ENCODE measurements at regions not wholly inside any gene's neighbourhood (a gene's known extent, or its start where the extent isn't known, plus 50 kb on each side); places are given as distances from the start of the nearest gene placed in this dataset.

- Histone ChIP-seq H3K4me3 (replicated peaks; ENCODE audit: low read depth, low read length) (no peak overlapping the region), H3K36me3 (ENCODE audit: control insufficient read depth, insufficient read depth, low read length) (no peaks in the 10 kb centered on the region), H3K27me3 (replicated peaks; ENCODE audit: control insufficient read depth, insufficient read depth, low read length) (no peaks in the 10 kb centered on the region)
- TF ChIP-seq, protein P1, sequence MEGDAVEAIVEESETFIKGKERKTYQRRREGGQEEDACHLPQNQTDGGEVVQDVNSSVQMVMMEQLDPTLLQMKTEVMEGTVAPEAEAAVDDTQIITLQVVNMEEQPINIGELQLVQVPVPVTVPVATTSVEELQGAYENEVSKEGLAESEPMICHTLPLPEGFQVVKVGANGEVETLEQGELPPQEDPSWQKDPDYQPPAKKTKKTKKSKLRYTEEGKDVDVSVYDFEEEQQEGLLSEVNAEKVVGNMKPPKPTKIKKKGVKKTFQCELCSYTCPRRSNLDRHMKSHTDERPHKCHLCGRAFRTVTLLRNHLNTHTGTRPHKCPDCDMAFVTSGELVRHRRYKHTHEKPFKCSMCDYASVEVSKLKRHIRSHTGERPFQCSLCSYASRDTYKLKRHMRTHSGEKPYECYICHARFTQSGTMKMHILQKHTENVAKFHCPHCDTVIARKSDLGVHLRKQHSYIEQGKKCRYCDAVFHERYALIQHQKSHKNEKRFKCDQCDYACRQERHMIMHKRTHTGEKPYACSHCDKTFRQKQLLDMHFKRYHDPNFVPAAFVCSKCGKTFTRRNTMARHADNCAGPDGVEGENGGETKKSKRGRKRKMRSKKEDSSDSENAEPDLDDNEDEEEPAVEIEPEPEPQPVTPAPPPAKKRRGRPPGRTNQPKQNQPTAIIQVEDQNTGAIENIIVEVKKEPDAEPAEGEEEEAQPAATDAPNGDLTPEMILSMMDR (IDR thresholded peaks at IDR 0.05; ENCODE audit: insufficient read depth, low read length, poor library complexity, severe bottlenecking) = no peak
- no peak for DNase-seq (ENCODE audit: extremely low read depth, insufficient read length)
These were observed 181.9 kb downstream of the C1orf94 start for GRCh38 chr1:34358636-34359035.

DNA sequence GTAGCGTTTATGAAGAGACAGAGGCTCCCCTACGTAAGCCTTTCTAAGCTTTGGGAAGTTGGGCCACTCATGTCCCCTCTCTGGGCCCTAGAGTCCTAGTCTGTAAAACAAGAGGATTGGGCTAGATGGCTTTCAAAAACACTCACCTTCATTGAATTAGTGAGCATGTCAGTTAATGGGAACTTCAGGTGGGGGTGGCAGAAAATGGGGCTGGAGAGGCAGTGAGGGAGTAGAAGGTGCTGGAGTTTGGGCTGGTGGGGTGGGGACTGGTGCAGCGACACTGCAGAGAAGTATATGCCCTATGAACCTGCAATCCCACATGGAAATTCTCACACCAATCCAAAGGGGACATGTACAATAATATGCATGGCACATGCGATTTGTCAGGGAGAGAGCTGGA is 182.7 kb downstream of the C1orf94 start:
- no peak overlapping the region for H3K4me3 ChIP-seq (replicated peaks; ENCODE audit: low read depth, low read length)

GRCh38 chr1:34360574-34360973 is 183.9 kb downstream of the C1orf94 start:
- TF ChIP-seq, protein P1 (IDR thresholded peaks at IDR 0.05; ENCODE audit: insufficient read depth, low read length, poor library complexity, severe bottlenecking) = no peak
- no peaks in the 10 kb centered on the region for H3K36me3 ChIP-seq (ENCODE audit: control insufficient read depth, insufficient read depth, low read length)
- H3K27me3 ChIP-seq (replicated peaks; ENCODE audit: control insufficient read depth, insufficient read depth, low read length) = no peaks in the 10 kb centered on the region
- no peak overlapping the region for H3K4me3 ChIP-seq (replicated peaks; ENCODE audit: low read depth, low read length)
- DNase-seq (ENCODE audit: extremely low read depth, insufficient read length) = peak; percentile 66

More for the DNA sequence above, 182.7 kb downstream of the C1orf94 start:
- no peak for DNase-seq (ENCODE audit: extremely low read depth, insufficient read length)
- TF ChIP-seq, protein P1 (IDR thresholded peaks at IDR 0.05; ENCODE audit: insufficient read depth, low read length, poor library complexity, severe bottlenecking) = no peak
- Histone ChIP-seq H3K36me3 (ENCODE audit: control insufficient read depth, insufficient read depth, low read length) (no peaks in the 10 kb centered on the region), H3K27me3 (replicated peaks; ENCODE audit: control insufficient read depth, insufficient read depth, low read length) (no peaks in the 10 kb centered on the region)

- TF ChIP-seq, protein P1 (IDR thresholded peaks at IDR 0.05; ENCODE audit: insufficient read depth, low read length, poor library complexity, severe bottlenecking) = no peak
These were observed 184.4 kb downstream of the C1orf94 start for GRCh38 chr1:34361121-34361520.

DNA sequence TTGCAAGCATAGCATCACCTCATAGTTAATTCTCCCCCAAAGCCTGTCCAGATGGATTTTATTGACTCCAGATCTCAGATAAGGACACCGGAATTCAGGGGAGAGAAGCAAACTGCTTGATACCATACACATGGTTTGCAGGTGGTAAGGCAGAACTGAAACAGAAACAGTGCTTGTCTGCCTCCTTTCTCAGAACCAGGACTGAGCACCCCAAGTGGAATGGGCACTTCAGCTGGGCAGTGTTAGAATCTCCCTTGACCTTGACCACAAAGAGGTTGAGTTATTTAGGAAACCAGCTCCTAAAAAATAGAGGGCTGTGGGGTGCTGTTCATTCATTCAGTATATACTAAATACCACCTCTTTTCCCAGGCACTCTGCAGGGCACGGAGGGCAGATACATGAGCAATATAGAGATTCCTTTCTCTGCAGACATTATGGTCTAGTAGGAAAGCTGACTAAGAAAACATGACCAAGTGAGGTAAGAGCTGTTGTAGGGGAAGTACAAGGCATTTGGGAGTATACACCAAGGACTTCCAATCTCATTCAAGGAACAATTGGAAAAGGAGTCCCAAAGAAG is 185.2 kb downstream of the C1orf94 start:
- no peak overlapping the region for H3K4me3 ChIP-seq (replicated peaks; ENCODE audit: low read depth, low read length)
- peak; percentile 29 for DNase-seq (ENCODE audit: extremely low read depth, insufficient read length)

More at GRCh38 chr1:34361121-34361520, 184.4 kb downstream of the C1orf94 start:
- no peaks in the 10 kb centered on the region for H3K36me3 ChIP-seq (ENCODE audit: control insufficient read depth, insufficient read depth, low read length)
- H3K4me3 ChIP-seq (replicated peaks; ENCODE audit: low read depth, low read length) = no peak overlapping the region
- DNase-seq (ENCODE audit: extremely low read depth, insufficient read length) = no peak
- H3K27me3 ChIP-seq (replicated peaks; ENCODE audit: control insufficient read depth, insufficient read depth, low read length) = no peaks in the 10 kb centered on the region

More for the DNA sequence above, 185.2 kb downstream of the C1orf94 start:
- no peaks in the 10 kb centered on the region for H3K27me3 ChIP-seq (replicated peaks; ENCODE audit: control insufficient read depth, insufficient read depth, low read length)
- no peaks in the 10 kb centered on the region for H3K36me3 ChIP-seq (ENCODE audit: control insufficient read depth, insufficient read depth, low read length)
- TF ChIP-seq, protein P1 (IDR thresholded peaks at IDR 0.05; ENCODE audit: insufficient read depth, low read length, poor library complexity, severe bottlenecking) = no peak

All from GM06990 (cell line).